H1 (cell line): ENCODE measurements at regions not wholly inside any gene's neighbourhood (a gene's known extent, or its start where the extent isn't known, plus 50 kb on each side); places are given as distances from the start of the nearest gene placed in this dataset.

Experiments used
- CTCF ChIA-PET: fragments of 300-600 bp; sonication (Branson Sonifier 250); formaldehyde crosslinking; loops from one replicate; lab custom pipeline; 2021; ENCODE audit not compliant: partially characterized antibody; lab: Charles Lee
- POLR2A ChIA-PET: fragments of 300-600 bp; sonication (Branson Sonifier 250); formaldehyde crosslinking; loops from one replicate; lab custom pipeline; 2021; ENCODE audit warnings: inconsistent platforms; ENCODE audit not compliant: partially characterized antibody; lab: Charles Lee
- DNase-seq, 2 experiments: peaks; one replicate each; pipeline versions ENCODE4 v3.0.0 to v3.0.0-alpha.2; 2010 to 2022; ENCODE audit warnings: low spot score in 2 of 2, low read depth in 1 of 2, mixed read lengths in 1 of 2
- FAIRE-seq: peaks from 2 replicates; lab custom pipeline; 2011; peaks lifted over from hg19 to GRCh38; lab: Jason Lieb, UNC
- H2AFZ ChIP-seq: 2 replicates; pipeline ENCODE4 v1.8.1; 2012; ENCODE audit warnings: low read length, inconsistent platforms
- H2AK5ac ChIP-seq: 2 replicates; pipeline ENCODE4 v1.6.1; 2013; ENCODE audit warnings: low read depth, low read length
- H2BK120ac ChIP-seq: replicated peaks from 2 replicates; pipeline ENCODE3; 2013; ENCODE audit warnings: low read depth, low read length, inconsistent platforms
- H2BK12ac ChIP-seq: 2 replicates; pipeline ENCODE4 v1.6.1; 2013; ENCODE audit warnings: low read depth, low read length
- H2BK15ac ChIP-seq: 2 replicates; pipeline ENCODE4 v1.6.1; 2013; ENCODE audit warnings: low read length
- H2BK20ac ChIP-seq: 2 replicates; pipeline ENCODE4 v1.6.1; 2013; ENCODE audit warnings: low read length
- H2BK5ac ChIP-seq: 2 replicates; pipeline ENCODE4 v1.6.1; 2013; ENCODE audit warnings: low read depth, low read length
- H3K14ac ChIP-seq: 2 replicates; pipeline ENCODE4 v1.6.1; 2013; ENCODE audit warnings: inconsistent platforms; ENCODE audit not compliant: insufficient read length
- H3K18ac ChIP-seq: 2 replicates; pipeline ENCODE4 v1.6.1; 2013; ENCODE audit warnings: low read length; ENCODE audit errors: extremely low read depth
- H3K23ac ChIP-seq: 2 replicates; pipeline ENCODE4 v1.6.1; 2013; ENCODE audit warnings: inconsistent platforms; ENCODE audit not compliant: insufficient read length
- H3K23me2 ChIP-seq: 2 replicates; pipeline ENCODE4 v1.6.1; 2013; ENCODE audit warnings: low read depth, low read length
- H3K27ac ChIP-seq: 2 replicates; pipeline ENCODE4 v1.6.1; 2011; ENCODE audit warnings: low read depth, low read length, inconsistent platforms
- H3K27me3 ChIP-seq, 4 experiments: replicated peaks in 1 of 4; 1 replicate in 1 of 4; 2 replicates in 3 of 4; pipeline versions ENCODE4 v1.6.1 to v1.8.1; 2011 to 2013; ENCODE audit warnings: low read length in 3 of 4, mild to moderate bottlenecking in 3 of 4, inconsistent platforms in 2 of 4, mixed read lengths in 2 of 4, moderate library complexity in 1 of 4; ENCODE audit not compliant: control insufficient read depth in 3 of 4, insufficient read depth in 3 of 4; ENCODE audit errors: extremely low read depth in 1 of 4
- H3K36me3 ChIP-seq, 4 experiments: 2 replicates each; pipeline versions ENCODE4 v1.6.1 to v1.8.1; 2011 to 2013; ENCODE audit warnings: mild to moderate bottlenecking in 4 of 4, low read length in 3 of 4, moderate library complexity in 2 of 4, control low read depth in 1 of 4, inconsistent platforms in 1 of 4; ENCODE audit not compliant: insufficient read depth in 4 of 4, control insufficient read depth in 2 of 4
- H3K4ac ChIP-seq: replicated peaks from 2 replicates; pipeline ENCODE3; 2013; ENCODE audit warnings: low read length, low read depth, mixed read lengths, inconsistent platforms; ENCODE audit not compliant: insufficient read length
- H3K4me1 ChIP-seq, 4 experiments: replicated peaks in 1 of 4; 1 replicate in 1 of 4; 2 replicates in 3 of 4; pipeline versions ENCODE4 v1.6.1 to v1.8.1; 2011 to 2013; ENCODE audit warnings: low read length in 3 of 4, inconsistent platforms in 2 of 4, mixed read lengths in 1 of 4; ENCODE audit not compliant: insufficient read depth in 4 of 4, control insufficient read depth in 3 of 4
- H3K4me2 ChIP-seq, 2 experiments: 2 replicates each; pipeline versions ENCODE4 v1.6.1 to v1.8.1; 2011 to 2013; ENCODE audit warnings: low read depth in 2 of 2, low read length in 2 of 2, control low read depth in 1 of 2, inconsistent platforms in 1 of 2, mild to moderate bottlenecking in 1 of 2; ENCODE audit not compliant: insufficient read depth in 1 of 2
- H3K4me3 ChIP-seq, 4 experiments: fragments of 200-600, 300-600 bp in 1 of 4; sonication (generic), shearing (Covaris generic), sonication (Bioruptor Twin) in 1 of 4; 2 replicates each; pipeline versions ENCODE4 v1.5.1 to v1.8.1; 2011 to 2016; ENCODE audit warnings: low read length in 4 of 4, low read depth in 3 of 4, control low read depth in 2 of 4, inconsistent platforms in 2 of 4, mild to moderate bottlenecking in 2 of 4, mixed read lengths in 1 of 4, moderate library complexity in 1 of 4; ENCODE audit not compliant: insufficient read depth in 2 of 4; ENCODE audit errors: extremely low read depth in 1 of 4
- H3K56ac ChIP-seq: replicated peaks from 2 replicates; pipeline ENCODE3; 2013; ENCODE audit warnings: low read depth, mild to moderate bottlenecking, mixed read lengths, low read length, inconsistent platforms; ENCODE audit not compliant: insufficient read length
- H3K79me1 ChIP-seq: 2 replicates; pipeline ENCODE4 v1.6.1; 2013; ENCODE audit warnings: low read depth, low read length, control low read depth
- H3K79me2 ChIP-seq, 2 experiments: 2 replicates each; pipeline versions ENCODE4 v1.6.1 to v1.8.1; 2012 to 2013; ENCODE audit warnings: low read length in 2 of 2, mild to moderate bottlenecking in 2 of 2, inconsistent platforms in 1 of 2; ENCODE audit not compliant: insufficient read depth in 2 of 2, control insufficient read depth in 1 of 2
- H3K9ac ChIP-seq, 4 experiments: replicated peaks in 1 of 4; 1 replicate in 1 of 4; 2 replicates in 3 of 4; pipeline versions ENCODE4 v1.6.1 to v1.8.1; 2011 to 2013; ENCODE audit warnings: low read depth in 3 of 4, low read length in 3 of 4, control low read depth in 2 of 4, mild to moderate bottlenecking in 2 of 4, moderate library complexity in 2 of 4, inconsistent platforms in 1 of 4; ENCODE audit errors: extremely low read depth in 1 of 4
- H3K9me3 ChIP-seq, 2 experiments: 2 replicates each; pipeline versions ENCODE4 v1.6.1 to v1.8.1; 2012 to 2013; ENCODE audit warnings: mild to moderate bottlenecking in 2 of 2, moderate library complexity in 2 of 2, control low read depth in 1 of 2, inconsistent platforms in 1 of 2, low read depth in 1 of 2, low read length in 1 of 2, mixed read lengths in 1 of 2; ENCODE audit not compliant: insufficient read depth in 2 of 2
- H4K20me1 ChIP-seq, 2 experiments: replicated peaks in 1 of 2; 2 replicates each; pipeline versions ENCODE3 to v1.8.1; 2011 to 2013; ENCODE audit warnings: inconsistent platforms in 2 of 2, low read length in 2 of 2, mild to moderate bottlenecking in 1 of 2; ENCODE audit not compliant: insufficient read depth in 2 of 2, control insufficient read depth in 1 of 2
- H4K5ac ChIP-seq: 2 replicates; pipeline ENCODE4 v1.6.1; 2013; ENCODE audit warnings: low read length, low read depth, mixed read lengths, inconsistent platforms; ENCODE audit not compliant: insufficient read length
- H4K8ac ChIP-seq: 2 replicates; pipeline ENCODE4 v1.8.0; 2013; ENCODE audit warnings: mild to moderate bottlenecking, moderate library complexity, low read length, inconsistent platforms; ENCODE audit not compliant: insufficient read depth; ENCODE audit errors: extremely low read depth
- H4K91ac ChIP-seq: replicated peaks from 2 replicates; pipeline ENCODE3; 2013; ENCODE audit warnings: low read length, mixed read lengths, inconsistent platforms; ENCODE audit not compliant: insufficient read length
- CTCF ChIP-seq, 3 experiments: IDR thresholded peaks; 1 replicate in 2 of 3; 2 replicates in 1 of 3; pipeline versions ENCODE4 v1.5.1 to v1.6.1; 2011; ENCODE audit warnings: low read length in 3 of 3, mild to moderate bottlenecking in 3 of 3, inconsistent platforms in 2 of 3, low read depth in 1 of 3, moderate library complexity in 1 of 3; ENCODE audit not compliant: insufficient read depth in 1 of 3; ENCODE audit errors: control extremely low read depth in 1 of 3
- JUND ChIP-seq: IDR thresholded peaks from 2 replicates; pipeline ENCODE4 v1.6.1; 2011; ENCODE audit warnings: mild to moderate bottlenecking, improper control_type of control experiment, low read length
- RNF2 ChIP-seq: fragments of 200-900, 300-1000 bp; sonication (generic); IDR thresholded peaks from 2 replicates; pipeline ENCODE4 v1.7.1; 2016; ENCODE audit warnings: borderline replicate concordance, low read depth, mild to moderate bottlenecking, antibody characterized with exemption, low read length; ENCODE audit not compliant: poor library complexity, severe bottlenecking; ENCODE audit errors: missing control alignments
- WGBS, 2 experiments: shearing (Covaris generic) in 1 of 2; methylation state at CpG; one replicate each; pipeline versions ENCODE4 v1.1.6 to v1.1.7; 2013 to 2015; ENCODE audit warnings: low lambda C conversion rate in 2 of 2, mixed read lengths in 2 of 2, inconsistent platforms in 1 of 2, low coverage in 1 of 2, missing lambda C conversion rate in 1 of 2; ENCODE audit not compliant: insufficient replicate concordance in 2 of 2, insufficient coverage in 1 of 2, insufficient read length in 1 of 2; ENCODE audit errors: extremely low coverage in 1 of 2, missing lambda C conversion rate in 1 of 2; 5-methylcytosine and 5-hydroxymethylcytosine counted together

- H4K20me1 ChIP-seq = no peaks in the 10 kb centered on the region
- 92% methylated on average over 4 of the region's 4 CpGs; no CpG with 5 or more reads in 1 of the 2 experiments for WGBS, 2 experiments
- TF ChIP-seq RNF2 (no peak), JUND (no peak), CTCF (IDR thresholded peaks at IDR 0.05; ENCODE audit: control extremely low read depth in 1 of 3, insufficient read depth in 1 of 3, low read depth in 1 of 3, low read length in 3 of 3) (no peak)
Measured at GRCh38 chr3:135891121-135891520, 74.4 kb upstream of the PPP2R3A start.

More at GRCh38 chr3:135891121-135891520, 74.4 kb upstream of the PPP2R3A start:
- Histone ChIP-seq H3K4me3 (no peak overlapping the region), H2BK15ac (no peak overlapping the region), H3K4me1 (peaks cover 0 to 4% (median 2%) of the 10 kb centered on the region in 4 experiments; a peak in 2 of 7 replicates), H3K9ac (no peak overlapping the region), H2BK5ac (no peak overlapping the region), H2AFZ (no peak overlapping the region; the same call in 1 of the 2 replicates), H3K9me3 (no peaks in the 10 kb centered on the region), H2BK20ac (no peak overlapping the region), H4K91ac (no peak overlapping the region), H2BK12ac (no peak overlapping the region), H3K23me2 (no peaks in the 10 kb centered on the region; the same call in 1 of the 2 replicates), H3K18ac (no peak overlapping the region), H4K5ac (no peak overlapping the region), H3K14ac (no peak overlapping the region), H4K8ac (no peak overlapping the region), H3K79me1 (no peaks in the 10 kb centered on the region), H3K4me2 (no peak overlapping the region), H3K27ac (no peak overlapping the region), H3K4ac (no peak overlapping the region), H3K27me3 (no peaks in the 10 kb centered on the region), H3K56ac (no peak overlapping the region), H3K23ac (no peak overlapping the region), H2AK5ac (no peak overlapping the region), H3K36me3 (no peaks in the 10 kb centered on the region), H3K79me2 (no peaks in the 10 kb centered on the region), H2BK120ac (no peak overlapping the region)
- FAIRE-seq = no peak
- ChIA-PET CTCF (interaction anchor here (1.3 to 1.7 kb wide), 2 partner anchors 152 to 154 kb away, joined by 3 to 14 read pairs; no protein-coding TSS in a partner anchor), POLR2A (no interaction called here)
- DNase-seq = no peak
